Neuronal stem cell (in vitro differentiated cells): ENCODE measurements at regions not wholly inside any gene's neighbourhood (a gene's known extent, or its start where the extent isn't known, plus 50 kb on each side); places are given as distances from the start of the nearest gene placed in this dataset.

Source experiments
- DNase-seq: peaks from one replicate; pipeline ENCODE4 v3.0.0-alpha.2; 2013; ENCODE audit warnings: low spot score
- H2AFZ ChIP-seq: one replicate; pipeline ENCODE4 v1.6.1; 2013; ENCODE audit warnings: mild to moderate bottlenecking, low read length, inconsistent platforms
- H2AK5ac ChIP-seq: 2 replicates; pipeline ENCODE4 v1.6.1; 2013; ENCODE audit warnings: low read depth, mild to moderate bottlenecking, inconsistent platforms, low read length, moderate library complexity, mixed read lengths
- H2BK120ac ChIP-seq: 2 replicates; pipeline ENCODE4 v1.6.1; 2013; ENCODE audit warnings: low read depth, mild to moderate bottlenecking, inconsistent platforms, low read length, moderate library complexity, mixed read lengths
- H2BK12ac ChIP-seq: one replicate; pipeline ENCODE4 v1.6.1; 2013; ENCODE audit warnings: low read length, inconsistent platforms
- H2BK15ac ChIP-seq: 2 replicates; pipeline ENCODE4 v1.6.1; 2013; ENCODE audit warnings: mild to moderate bottlenecking, low read length, inconsistent platforms, mixed read lengths
- H2BK5ac ChIP-seq: one replicate; pipeline ENCODE4 v1.6.1; 2013; ENCODE audit warnings: inconsistent platforms, mild to moderate bottlenecking, low read length, moderate library complexity
- H3K14ac ChIP-seq: one replicate; pipeline ENCODE4 v1.6.1; 2013; ENCODE audit warnings: low read length, inconsistent platforms
- H3K18ac ChIP-seq: 2 replicates; pipeline ENCODE4 v1.6.1; 2013; ENCODE audit warnings: low read length, inconsistent platforms
- H3K23ac ChIP-seq: 2 replicates; pipeline ENCODE4 v1.6.1; 2013; ENCODE audit warnings: low read depth, mild to moderate bottlenecking, mixed read lengths, low read length, inconsistent platforms; ENCODE audit not compliant: poor library complexity
- H3K27ac ChIP-seq: replicated peaks from 3 replicates; pipeline ENCODE4 v1.5.1; 2013; ENCODE audit warnings: low read length, inconsistent platforms
- H3K27me3 ChIP-seq, 3 experiments: 2 replicates each; pipeline ENCODE4 v1.6.1; 2013; ENCODE audit warnings: low read length in 3 of 3, mild to moderate bottlenecking in 2 of 3, inconsistent platforms in 1 of 3, low read depth in 1 of 3, mixed read lengths in 1 of 3, moderate library complexity in 1 of 3; ENCODE audit not compliant: control insufficient read depth in 3 of 3, insufficient read depth in 3 of 3
- H3K36me3 ChIP-seq, 2 donors: replicated peaks in 1 of 2; 2 replicates each; pipeline ENCODE4 v1.6.1; 2013; ENCODE audit warnings: low read length in 2 of 2; ENCODE audit not compliant: control insufficient read depth in 2 of 2, insufficient read depth in 2 of 2
- H3K4ac ChIP-seq: 2 replicates; pipeline ENCODE4 v1.6.1; 2013; ENCODE audit warnings: inconsistent platforms, mild to moderate bottlenecking, low read length, moderate library complexity
- H3K4me1 ChIP-seq, 2 donors: 1 replicate in 1 of 2; 2 replicates in 1 of 2; pipeline ENCODE4 v1.6.1; 2013; ENCODE audit warnings: low read length in 2 of 2, low read depth in 1 of 2; ENCODE audit not compliant: control insufficient read depth in 2 of 2, insufficient read depth in 1 of 2
- H3K4me2 ChIP-seq: one replicate; pipeline ENCODE4 v1.6.1; 2013; ENCODE audit warnings: mild to moderate bottlenecking, low read length, inconsistent platforms; ENCODE audit not compliant: insufficient read depth, poor library complexity, severe bottlenecking
- H3K4me3 ChIP-seq, 2 donors: 2 replicates each; pipeline ENCODE4 v1.5.1; 2013; ENCODE audit warnings: low read length in 2 of 2, mild to moderate bottlenecking in 2 of 2, inconsistent platforms in 1 of 2, moderate library complexity in 1 of 2
- H3K79me1 ChIP-seq: one replicate; pipeline ENCODE4 v1.6.1; 2013; ENCODE audit warnings: low read depth, mild to moderate bottlenecking, inconsistent platforms, low read length, moderate library complexity
- H3K9ac ChIP-seq: one replicate; pipeline ENCODE4 v1.6.1; 2013; ENCODE audit warnings: mild to moderate bottlenecking, low read depth, low read length, inconsistent platforms; ENCODE audit not compliant: poor library complexity
- H3K9me3 ChIP-seq, 2 donors: replicated peaks in 1 of 2; 2 replicates each; pipeline versions ENCODE3 to v1.6.1; 2013; ENCODE audit warnings: low read length in 2 of 2, mild to moderate bottlenecking in 2 of 2, inconsistent platforms in 1 of 2, low read depth in 1 of 2, mixed read lengths in 1 of 2, moderate library complexity in 1 of 2; ENCODE audit not compliant: control insufficient read depth in 2 of 2, insufficient read depth in 1 of 2
- H4K8ac ChIP-seq: one replicate; pipeline ENCODE4 v1.6.1; 2013; ENCODE audit warnings: low read depth, mild to moderate bottlenecking, inconsistent platforms, low read length, moderate library complexity
- H4K91ac ChIP-seq: one replicate; pipeline ENCODE4 v1.6.1; 2013; ENCODE audit warnings: low read length, low read depth, mild to moderate bottlenecking, inconsistent platforms; ENCODE audit not compliant: poor library complexity
- whole genome bisulfite sequencing, 2 donors: extraction: QIAGEN DNeasy Blood & Tissue Kit; methylation state at CpG; one replicate each; pipeline ENCODE4 v1.1.7; 2013; ENCODE audit warnings: missing lambda C conversion rate in 2 of 2, mixed read lengths in 1 of 2; ENCODE audit not compliant: insufficient read length in 2 of 2, insufficient replicate concordance in 1 of 2; ENCODE audit errors: extremely low coverage in 2 of 2; 5-methylcytosine and 5-hydroxymethylcytosine counted together

DNA sequence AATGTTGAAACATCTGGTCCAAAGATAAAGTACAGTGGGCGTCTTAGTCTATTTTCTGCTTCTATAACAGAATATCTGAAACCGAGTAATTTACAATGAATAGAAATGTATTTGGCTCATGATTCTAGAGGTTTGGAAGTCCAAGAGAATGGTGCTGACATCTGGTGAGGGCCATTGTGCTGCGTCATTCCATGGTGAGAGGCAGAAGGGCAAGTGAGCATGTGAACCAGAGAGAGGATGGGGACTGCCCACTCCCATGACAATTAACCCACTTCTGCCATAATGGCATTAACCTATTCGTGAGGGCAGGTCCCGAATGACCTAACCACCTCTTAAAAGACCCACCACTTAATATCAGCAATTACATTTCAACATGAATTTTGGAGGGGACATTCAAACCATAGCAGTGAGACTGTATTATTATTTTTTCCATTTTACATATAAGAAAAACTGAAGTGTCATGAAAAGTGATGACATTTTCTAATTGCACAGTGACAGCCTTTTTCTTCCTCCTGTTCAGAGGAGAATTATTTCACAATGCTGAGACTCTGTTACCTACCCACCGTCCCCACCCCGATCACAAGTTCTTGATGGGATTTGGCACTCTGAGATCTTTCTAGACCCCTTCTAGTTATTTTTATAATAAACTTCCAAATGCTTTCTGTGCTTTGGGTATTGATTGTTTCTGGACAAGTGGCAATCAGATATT, 238.8 kb downstream of the RPLP1 start:
- no peaks in the 10 kb centered on the region for H3K9me3 ChIP-seq
- H3K23ac ChIP-seq, result no peak overlapping the region
- H3K36me3 ChIP-seq, result no peaks in the 10 kb centered on the region
- H2AFZ ChIP-seq, result no peak overlapping the region
- no peaks in the 10 kb centered on the region for H3K79me1 ChIP-seq
- no peak overlapping the region for H2BK12ac ChIP-seq
- H2BK120ac ChIP-seq, result no peak overlapping the region
- no peak overlapping the region for H3K4ac ChIP-seq
- H3K9ac ChIP-seq, result no peak overlapping the region
- no peak overlapping the region for H3K18ac ChIP-seq
- H2BK5ac ChIP-seq, result no peak overlapping the region
- H2BK15ac ChIP-seq, result no peak overlapping the region
- H3K4me3 ChIP-seq, result no peak overlapping the region
- DNase-seq, result no peak
- no peaks in the 10 kb centered on the region for H3K4me1 ChIP-seq
- H3K4me2 ChIP-seq, result no peak overlapping the region
- H4K8ac ChIP-seq, result no peak overlapping the region
- H3K14ac ChIP-seq, result no peak overlapping the region
- H4K91ac ChIP-seq, result no peak overlapping the region
- no peak overlapping the region for H3K27ac ChIP-seq
- H3K27me3 ChIP-seq, result peaks cover 0 to 4% (median 0%) of the 10 kb centered on the region in 3 experiments
- no peak overlapping the region for H2AK5ac ChIP-seq
- WGBS, 2 donors, result no CpG with 5 or more reads among the region's 7 CpGs

DNA sequence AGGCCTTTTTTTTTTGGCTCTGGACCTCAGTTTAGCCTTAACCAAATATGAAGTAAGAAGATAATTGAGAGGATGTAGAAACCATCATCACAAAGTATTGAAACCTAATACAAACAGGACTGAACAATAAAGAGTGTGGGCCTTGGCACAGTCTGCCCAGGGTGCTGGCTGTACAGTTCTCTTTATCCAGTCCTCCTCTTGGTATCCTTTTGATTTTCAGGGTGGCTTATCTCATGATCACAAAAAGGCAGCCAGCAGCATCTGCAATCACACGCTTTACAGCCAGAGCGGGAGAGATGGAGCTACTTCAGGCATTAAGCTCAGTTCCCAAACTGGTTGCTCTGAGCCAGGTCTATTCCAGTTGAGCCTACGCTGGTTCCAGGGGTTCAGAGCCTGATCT, 239.7 kb downstream of the RPLP1 start:
- Histone ChIP-seq H2BK120ac (no peak overlapping the region), H2BK12ac (no peak overlapping the region), H2AK5ac (no peak overlapping the region), H4K8ac (no peak overlapping the region), H2BK15ac (no peak overlapping the region), H3K4me1 (no peaks in the 10 kb centered on the region), H3K36me3 (no peaks in the 10 kb centered on the region), H3K23ac (no peak overlapping the region), H4K91ac (no peak overlapping the region), H3K4me2 (no peak overlapping the region), H2BK5ac (no peak overlapping the region), H2AFZ (no peak overlapping the region), H3K9ac (no peak overlapping the region), H3K27ac (no peak overlapping the region), H3K14ac (no peak overlapping the region), H3K79me1 (no peaks in the 10 kb centered on the region), H3K9me3 (no peaks in the 10 kb centered on the region), H3K4ac (no peak overlapping the region), H3K27me3 (peaks cover 0 to 4% (median 0%) of the 10 kb centered on the region in 3 experiments), H3K18ac (no peak overlapping the region), H3K4me3 (no peak overlapping the region)
- no CpG with 5 or more reads among the region's 3 CpGs for WGBS, 2 donors
- no peak for DNase-seq

DNA sequence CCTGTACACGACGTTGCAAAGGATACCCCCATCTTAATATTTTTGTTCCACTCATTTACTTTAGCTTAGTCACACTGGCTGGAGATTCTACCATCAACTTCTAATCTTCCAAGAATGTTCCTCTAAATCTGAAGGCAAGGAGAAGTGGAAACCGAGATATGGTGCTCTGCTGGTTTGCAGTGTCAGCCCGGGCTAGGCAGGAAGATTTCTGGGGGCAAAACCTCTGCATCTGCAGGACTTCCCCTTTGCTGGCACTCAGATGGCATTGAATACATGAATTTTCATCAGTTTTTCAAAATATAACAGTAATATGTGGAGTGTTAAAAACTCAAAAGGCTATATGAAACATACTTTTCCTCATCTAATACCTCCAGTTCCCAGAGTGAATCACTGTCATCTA, 240.4 kb downstream of the RPLP1 start:
- no peak overlapping the region for H3K4ac ChIP-seq
- H2BK15ac ChIP-seq, result no peak overlapping the region
- no peak overlapping the region for H3K23ac ChIP-seq
- no peak overlapping the region for H2BK120ac ChIP-seq
- H3K4me3 ChIP-seq, result no peak overlapping the region
- no peaks in the 10 kb centered on the region for H3K79me1 ChIP-seq
- no peaks in the 10 kb centered on the region for H3K36me3 ChIP-seq
- no peak overlapping the region for H2BK5ac ChIP-seq
- no peak overlapping the region for H4K91ac ChIP-seq
- H3K4me2 ChIP-seq, result no peak overlapping the region
- H3K27ac ChIP-seq, result no peak overlapping the region
- no peak for DNase-seq
- no CpG with 5 or more reads among the region's 4 CpGs for WGBS, 2 donors
- H3K9ac ChIP-seq, result no peak overlapping the region
- peaks cover 0 to 4% (median 0%) of the 10 kb centered on the region in 3 experiments for H3K27me3 ChIP-seq
- H3K18ac ChIP-seq, result no peak overlapping the region
- no peaks in the 10 kb centered on the region for H3K4me1 ChIP-seq
- no peak overlapping the region for H3K14ac ChIP-seq
- H2BK12ac ChIP-seq, result no peak overlapping the region
- no peak overlapping the region for H2AFZ ChIP-seq
- H2AK5ac ChIP-seq, result no peak overlapping the region
- H3K9me3 ChIP-seq, result no peaks in the 10 kb centered on the region
- H4K8ac ChIP-seq, result no peak overlapping the region

DNA sequence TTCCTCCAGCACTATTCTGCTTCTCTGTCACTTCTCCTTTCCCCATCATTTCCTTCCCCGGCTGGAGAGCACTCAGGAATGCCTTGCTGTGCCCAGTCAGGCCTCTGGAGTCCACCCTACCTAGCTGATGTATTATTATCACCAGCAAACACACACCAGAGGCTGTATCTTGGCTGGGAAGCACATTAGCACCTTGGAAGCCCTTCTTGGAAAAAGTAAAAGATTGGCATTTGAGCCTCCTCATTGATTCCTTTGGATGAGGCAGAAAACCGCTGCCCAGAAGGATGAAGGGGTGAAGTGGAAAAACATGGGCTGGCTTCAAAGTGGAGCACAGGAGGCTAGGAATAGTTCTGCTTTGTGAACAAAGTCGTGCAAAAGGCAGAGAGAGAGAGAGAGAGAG, 244.3 kb downstream of the RPLP1 start:
- H3K4me2 ChIP-seq, result no peak overlapping the region
- no CpG with 5 or more reads among the region's 3 CpGs for WGBS, 2 donors
- no peaks in the 10 kb centered on the region for H3K4me1 ChIP-seq
- no peak overlapping the region for H3K23ac ChIP-seq
- no peak overlapping the region for H2BK120ac ChIP-seq
- H2BK12ac ChIP-seq, result no peak overlapping the region
- no peak for DNase-seq
- H3K18ac ChIP-seq, result no peak overlapping the region
- no peak overlapping the region for H3K4ac ChIP-seq
- H3K27me3 ChIP-seq, result peaks cover 0 to 4% (median 0%) of the 10 kb centered on the region in 3 experiments
- H2AFZ ChIP-seq, result no peak overlapping the region
- no peaks in the 10 kb centered on the region for H3K79me1 ChIP-seq
- H4K8ac ChIP-seq, result no peak overlapping the region
- no peak overlapping the region for H3K9ac ChIP-seq
- H2BK5ac ChIP-seq, result no peak overlapping the region
- no peak overlapping the region for H3K4me3 ChIP-seq
- H3K36me3 ChIP-seq, result no peaks in the 10 kb centered on the region
- H2BK15ac ChIP-seq, result no peak overlapping the region
- H4K91ac ChIP-seq, result no peak overlapping the region
- no peak overlapping the region for H3K14ac ChIP-seq
- no peak overlapping the region for H3K27ac ChIP-seq
- no peak overlapping the region for H2AK5ac ChIP-seq
- H3K9me3 ChIP-seq, result peaks cover 0 to 2% of the 10 kb centered on the region in 2 donors
